ENCODE measurements at regions not wholly inside any gene's neighbourhood (a gene's known extent, or its start where the extent isn't known, plus 50 kb on each side); places are given as distances from the start of the nearest gene placed in this dataset.

GRCh38 chr1:55374801-55375616, 159.8 kb upstream of the USP24 start:
- DNase-seq: peak; percentile 40

GRCh38 chr1:55374216-55374615, 159.1 kb upstream of the USP24 start:
- no peak for DNase-seq

GRCh38 chr1:55369474-55369873, 154.3 kb upstream of the USP24 start:
- DNase-seq: peak; percentile 6

GRCh38 chr1:55368698-55369097, 153.5 kb upstream of the USP24 start:
- DNase-seq: no peak

GRCh38 chr1:55367273-55367672, 152.1 kb upstream of the USP24 start:
- no peak for DNase-seq

- no peak for DNase-seq
Observed at GRCh38 chr1:55364216-55364615, 149.1 kb upstream of the USP24 start.

- DNase-seq: no peak
Observed at GRCh38 chr1:55363268-55363667, 148.1 kb upstream of the USP24 start.

GRCh38 chr1:55362558-55362957, 147.4 kb upstream of the USP24 start:
- DNase-seq: peak; percentile 59

GRCh38 chr1:55359611-55360010, 144.4 kb upstream of the USP24 start:
- no peak for DNase-seq

- no peak for DNase-seq
Observed at GRCh38 chr1:55358581-55358980, 143.4 kb upstream of the USP24 start.

- DNase-seq: no peak
Observed at GRCh38 chr1:55355549-55355948, 140.4 kb upstream of the USP24 start.

- DNase-seq: peak; percentile 96
Observed at GRCh38 chr1:55353707-55354620, 138.8 kb upstream of the USP24 start.

GRCh38 chr1:55352811-55353180, 137.6 kb upstream of the USP24 start:
- DNase-seq: no peak

- peak; percentile 98 for DNase-seq
Observed at GRCh38 chr1:55352080-55352810, 137.1 kb upstream of the USP24 start.

GRCh38 chr1:55348356-55348755, 133.2 kb upstream of the USP24 start:
- no peak for DNase-seq

GRCh38 chr1:55347866-55348265, 132.7 kb upstream of the USP24 start:
- peak; percentile 16 for DNase-seq

GRCh38 chr1:55347041-55347440, 131.9 kb upstream of the USP24 start:
- no peak for DNase-seq

- DNase-seq: no peak
Observed at GRCh38 chr1:55346586-55346985, 131.4 kb upstream of the USP24 start.

- DNase-seq: no peak
Observed at GRCh38 chr1:55339681-55340080, 124.5 kb upstream of the USP24 start.

GRCh38 chr1:55338448-55338820, 123.3 kb upstream of the USP24 start:
- DNase-seq: no peak

GRCh38 chr1:55337801-55338447, 122.8 kb upstream of the USP24 start:
- peak; percentile 28 for DNase-seq

GRCh38 chr1:55334797-55335196, 119.6 kb upstream of the USP24 start:
- no peak for DNase-seq

- DNase-seq: no peak
Observed at GRCh38 chr1:55334160-55334559, 119.0 kb upstream of the USP24 start.

All from NCI-H446 treated with DMSO at 0.1 percent for 48 hours (cell line).